Liver (tissue), 8 donors: ENCODE measurements at regions not wholly inside any gene's neighbourhood (a gene's known extent, or its start where the extent isn't known, plus 50 kb on each side); places are given as distances from the start of the nearest gene placed in this dataset.

ENCODE experiments used
- DNase-seq: peaks from one replicate; pipeline ENCODE4 v3.0.0-alpha.2; 2017; ENCODE audit warnings: low spot score
- H3K27ac ChIP-seq, 2 donors: one replicate each; pipeline ENCODE4 v1.7.0; 2013; ENCODE audit warnings: inconsistent platforms in 2 of 2, low read length in 2 of 2, control low read depth in 1 of 2, low read depth in 1 of 2, mild to moderate bottlenecking in 1 of 2
- H3K27me3 ChIP-seq, 4 donors: one replicate each; pipeline versions ENCODE4 v1.6.1 to v1.7.0; 2013; ENCODE audit warnings: low read length in 3 of 4, inconsistent platforms in 1 of 4, mild to moderate bottlenecking in 1 of 4, moderate library complexity in 1 of 4; ENCODE audit not compliant: control insufficient read depth in 4 of 4, insufficient read depth in 4 of 4
- H3K36me3 ChIP-seq, 4 donors: one replicate each; pipeline versions ENCODE4 v1.6.1 to v1.7.0; 2013; ENCODE audit warnings: low read length in 3 of 4, mild to moderate bottlenecking in 3 of 4, low read depth in 1 of 4, moderate library complexity in 1 of 4; ENCODE audit not compliant: control insufficient read depth in 4 of 4, insufficient read depth in 3 of 4
- H3K4me1 ChIP-seq, 4 donors: one replicate each; pipeline versions ENCODE4 v1.6.1 to v1.7.0; 2013; ENCODE audit warnings: low read length in 3 of 4, mild to moderate bottlenecking in 3 of 4, moderate library complexity in 1 of 4; ENCODE audit not compliant: control insufficient read depth in 4 of 4, insufficient read depth in 4 of 4
- H3K4me3 ChIP-seq, 3 donors: one replicate each; pipeline versions ENCODE4 v1.6.1 to v1.7.0; 2013; ENCODE audit warnings: low read length in 3 of 3, control low read depth in 1 of 3, low read depth in 1 of 3, mild to moderate bottlenecking in 1 of 3
- H3K9ac ChIP-seq, 2 donors: one replicate each; pipeline ENCODE4 v1.7.0; 2013; ENCODE audit warnings: low read length in 2 of 2, mild to moderate bottlenecking in 2 of 2, moderate library complexity in 2 of 2, control low read depth in 1 of 2, low read depth in 1 of 2
- H3K9me3 ChIP-seq, 4 donors: one replicate each; pipeline versions ENCODE4 v1.6.1 to v1.7.0; 2013; ENCODE audit warnings: low read length in 3 of 4; ENCODE audit not compliant: control insufficient read depth in 4 of 4
- ATF3 ChIP-seq: IDR thresholded peaks from 2 replicates; pipeline ENCODE4 v1.6.1; 2016; ENCODE audit warnings: antibody characterized with exemption
- CTCF ChIP-seq: fragments of 150-350 bp; IDR thresholded peaks from 2 replicates; pipeline ENCODE4 v1.5.1; 2017; ENCODE audit warnings: improper control_type of control experiment, low read depth, low read length; ENCODE audit not compliant: missing input control
- EGR1 ChIP-seq, 2 donors: IDR thresholded peaks; 2 replicates each; pipeline ENCODE4 v1.6.1; 2016 to 2018; ENCODE audit warnings: antibody characterized with exemption in 2 of 2, low read depth in 2 of 2
- FOXA1 ChIP-seq: IDR thresholded peaks from 2 replicates; pipeline ENCODE4 v1.6.1; 2016; ENCODE audit warnings: antibody characterized with exemption
- FOXA2 ChIP-seq: IDR thresholded peaks from 2 replicates; pipeline ENCODE4 v1.6.1; 2016; ENCODE audit warnings: antibody characterized with exemption
- HNF4A ChIP-seq, 2 donors: conservative IDR thresholded peaks; 2 replicates each; pipeline ENCODE4 v1.6.1; 2016; ENCODE audit warnings: antibody characterized with exemption in 2 of 2, mild to moderate bottlenecking in 2 of 2
- HNF4G ChIP-seq: IDR thresholded peaks from 2 replicates; pipeline ENCODE4 v1.6.1; 2016; ENCODE audit warnings: antibody characterized with exemption
- JUND ChIP-seq, 2 donors: IDR thresholded peaks; 2 replicates each; pipeline ENCODE4 v1.6.1; 2016; ENCODE audit warnings: antibody characterized with exemption in 2 of 2
- MAX ChIP-seq: IDR thresholded peaks from 2 replicates; pipeline ENCODE4 v1.6.1; 2016; ENCODE audit warnings: antibody characterized with exemption
- NR2F2 ChIP-seq: IDR thresholded peaks from 2 replicates; pipeline ENCODE4 v1.6.1; 2016; ENCODE audit warnings: antibody characterized with exemption
- RAD21 ChIP-seq, 2 donors: IDR thresholded peaks; 2 replicates each; pipeline ENCODE4 v1.6.1; 2016; ENCODE audit warnings: antibody characterized with exemption in 2 of 2, mild to moderate bottlenecking in 2 of 2
- RXRA ChIP-seq, 2 donors: IDR thresholded peaks; 2 replicates each; pipeline ENCODE4 v1.6.1; 2017 to 2018; ENCODE audit warnings: antibody characterized with exemption in 2 of 2, mild to moderate bottlenecking in 1 of 2
- TAF1 ChIP-seq: conservative IDR thresholded peaks from 2 replicates; pipeline ENCODE4 v1.6.1; 2016; ENCODE audit warnings: antibody characterized with exemption, mild to moderate bottlenecking
- YY1 ChIP-seq: IDR thresholded peaks from 2 replicates; pipeline ENCODE4 v1.6.1; 2016; ENCODE audit warnings: antibody characterized with exemption, mild to moderate bottlenecking
- ZBTB33 ChIP-seq: IDR thresholded peaks from 2 replicates; pipeline ENCODE4 v1.6.1; 2016; ENCODE audit warnings: antibody characterized with exemption
- WGBS: extraction: QIAGEN DNeasy Blood & Tissue Kit; methylation state at CpG from one replicate; pipeline ENCODE4 v1.1.7; 2013; 5-methylcytosine and 5-hydroxymethylcytosine counted together
- donor health status: healthy.
- donor health status: healthy.
- donor health status: healthy.
- donor health status: healthy.
- donor health status: healthy.

- TF ChIP-seq RXRA (IDR thresholded peaks at IDR 0.05) (peak; percentile 86 to 89), MAX (peak; percentile 53)
Observed at GRCh38 chr6:3913077-3913957, 64.1 kb downstream of the FAM50B start (continued).

- DNase-seq = no peak
- Histone ChIP-seq H3K4me3 (no peak overlapping the region), H3K4me1 (peaks cover 4 to 24% (median 13%) of the 10 kb centered on the region in 4 donors), H3K36me3 (no peaks in the 10 kb centered on the region), H3K9ac (peak overlapping the region in 1 of 2 donors; percentile 51), H3K9me3 (no peaks in the 10 kb centered on the region), H3K27ac (peak overlapping the region; percentile 45 to 49), H3K27me3 (no peaks in the 10 kb centered on the region)
- TF ChIP-seq NR2F2 = no peak
- TF ChIP-seq ZBTB33 = no peak
- no peak for TF ChIP-seq ATF3
- TF ChIP-seq HNF4A (conservative IDR thresholded peaks at IDR 0.05) = no peak
- TF ChIP-seq EGR1 (IDR thresholded peaks at IDR 0.05; ENCODE audit: low read depth in 2 of 2) = no peak
- no peak for TF ChIP-seq TAF1
- TF ChIP-seq YY1 = no peak
- TF ChIP-seq FOXA2 = no peak
- no peak for TF ChIP-seq JUND (IDR thresholded peaks at IDR 0.05)
- peak in 1 of 2 donors; percentile 17 for TF ChIP-seq RAD21 (IDR thresholded peaks at IDR 0.05)
- no peak for TF ChIP-seq CTCF
- no peak for TF ChIP-seq HNF4G
- peak in 1 of 2 donors; percentile 34 for TF ChIP-seq RXRA (IDR thresholded peaks at IDR 0.05)
- WGBS = 30% methylated on average over 4 of the region's 4 CpGs
Observed at GRCh38 chr6:3913958-3914337, 64.8 kb downstream of the FAM50B start.

GRCh38 chr6:3915076-3915791 is 66.1 kb downstream of the FAM50B start:
- Histone ChIP-seq H3K36me3 (no peaks in the 10 kb centered on the region), H3K4me3 (no peak overlapping the region), H3K9ac (no peak overlapping the region), H3K4me1 (peaks cover 4 to 24% (median 13%) of the 10 kb centered on the region in 4 donors), H3K9me3 (no peaks in the 10 kb centered on the region), H3K27me3 (no peaks in the 10 kb centered on the region), H3K27ac (no peak overlapping the region)
- DNase-seq = no peak
- TF ChIP-seq FOXA2 = no peak
- no peak for TF ChIP-seq YY1
- no peak for TF ChIP-seq EGR1 (IDR thresholded peaks at IDR 0.05; ENCODE audit: low read depth in 2 of 2)
- TF ChIP-seq FOXA1 = no peak
- TF ChIP-seq RAD21 (IDR thresholded peaks at IDR 0.05) = no peak
- no peak for TF ChIP-seq NR2F2
- TF ChIP-seq CTCF = no peak
- 93% methylated on average over 9 of the region's 9 CpGs for WGBS
